AG08395 (cell line): ENCODE measurements at regions not wholly inside any gene's neighbourhood (a gene's known extent, or its start where the extent isn't known, plus 50 kb on each side); places are given as distances from the start of the nearest gene placed in this dataset.
"Not testable (repeated sequence)": the region's sequence is repeated elsewhere in the genome, so short reads cannot be mapped to it uniquely, and the experiment has no call there.

Source experiments
- DNase-seq: peaks from one replicate; pipeline ENCODE4 v3.0.0; 2012; ENCODE audit warnings: mixed read lengths, low spot score

DNA sequence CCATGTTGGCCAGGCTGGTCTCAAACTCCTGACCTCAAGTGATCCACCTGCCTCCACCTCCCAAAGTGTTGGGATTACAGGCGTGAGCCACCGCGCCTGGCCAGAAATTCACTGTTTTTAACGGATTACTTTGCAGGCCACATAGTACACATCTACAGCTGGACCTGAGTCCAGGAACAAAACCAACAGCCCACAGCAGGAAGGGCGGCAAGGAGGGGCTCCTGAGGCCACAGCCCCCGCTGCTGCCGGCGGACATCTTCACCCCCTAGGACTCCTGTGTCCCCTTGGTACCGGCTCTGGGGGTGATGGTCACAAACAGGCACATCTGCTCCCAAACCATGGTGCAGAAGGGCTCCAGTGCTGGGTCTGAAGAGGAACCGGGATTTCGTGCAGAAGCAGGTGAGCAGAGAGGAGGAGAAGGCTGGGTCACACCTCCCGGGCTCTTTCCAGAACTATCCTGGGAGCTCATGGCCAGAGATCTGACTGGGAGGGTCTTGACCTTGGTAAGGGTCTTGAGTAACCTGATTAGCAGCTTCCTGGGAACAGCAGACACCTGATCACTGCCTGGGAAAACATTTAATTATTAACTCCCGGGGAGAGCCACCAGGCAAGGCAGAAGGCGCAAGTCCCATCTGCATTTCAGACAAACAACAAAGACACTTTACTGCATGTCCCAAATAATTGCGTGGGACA is 99.9 kb downstream of the SHANK2 start:
- not testable (repeated sequence) for DNase-seq

DNA sequence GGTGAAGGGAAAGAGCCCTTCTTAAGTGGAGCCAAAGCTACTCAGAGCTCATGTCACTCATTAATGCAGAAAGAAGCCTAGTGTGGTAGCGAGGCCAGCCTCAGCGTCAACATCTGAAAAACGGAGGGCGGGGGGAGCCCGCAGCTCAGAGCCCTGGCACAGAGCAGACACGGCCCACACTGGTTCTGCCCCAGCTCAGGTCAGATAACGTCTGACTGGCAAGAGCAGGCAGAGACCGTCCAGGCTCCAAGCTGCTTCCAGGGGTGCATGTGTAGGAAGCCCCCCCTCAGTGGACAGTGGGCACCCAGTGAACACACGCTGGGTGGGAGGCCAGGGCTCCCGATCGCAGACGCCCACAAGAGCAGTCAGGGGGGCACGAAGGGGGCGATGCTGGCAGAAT is 100.8 kb downstream of the SHANK2 start:
- no peak for DNase-seq

DNA sequence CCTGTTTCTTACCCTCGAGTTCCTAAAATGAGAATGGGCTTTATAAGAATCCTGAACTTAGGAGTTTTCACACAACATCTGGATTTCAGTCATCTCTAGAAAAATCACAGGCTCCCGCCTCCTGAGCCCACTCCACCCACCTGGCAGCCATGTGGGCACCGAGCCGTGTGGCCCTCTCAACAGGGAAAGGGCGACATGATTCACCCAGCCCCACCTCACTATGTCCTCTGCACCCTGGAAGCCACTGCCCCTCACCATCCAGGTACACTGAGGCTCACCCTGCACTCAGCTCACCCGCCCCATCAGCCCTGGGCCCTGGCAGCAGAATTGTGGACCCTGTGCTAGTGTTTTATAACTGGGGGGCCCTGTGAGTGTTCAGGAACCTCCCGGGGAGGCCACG is 101.5 kb downstream of the SHANK2 start:
- DNase-seq = no peak

DNA sequence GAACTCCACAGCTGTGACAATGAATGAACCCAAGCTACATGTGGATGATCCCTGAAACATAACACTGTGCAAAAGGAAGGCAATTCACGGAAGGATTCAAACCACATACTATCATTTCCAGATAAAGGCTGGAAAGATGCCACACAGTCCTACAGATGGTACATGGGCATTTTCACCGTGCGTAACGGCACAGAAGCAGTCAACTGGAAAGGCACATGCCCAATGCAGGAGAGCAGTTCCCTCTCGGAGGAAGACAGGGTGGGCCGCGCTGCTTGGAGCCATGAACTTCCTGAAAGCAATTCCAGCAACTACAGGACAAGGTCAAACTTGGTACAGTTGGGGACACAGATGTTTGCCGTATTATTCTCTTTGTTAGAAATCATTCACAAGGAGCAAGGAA is 103.7 kb downstream of the SHANK2 start:
- no peak for DNase-seq

DNA sequence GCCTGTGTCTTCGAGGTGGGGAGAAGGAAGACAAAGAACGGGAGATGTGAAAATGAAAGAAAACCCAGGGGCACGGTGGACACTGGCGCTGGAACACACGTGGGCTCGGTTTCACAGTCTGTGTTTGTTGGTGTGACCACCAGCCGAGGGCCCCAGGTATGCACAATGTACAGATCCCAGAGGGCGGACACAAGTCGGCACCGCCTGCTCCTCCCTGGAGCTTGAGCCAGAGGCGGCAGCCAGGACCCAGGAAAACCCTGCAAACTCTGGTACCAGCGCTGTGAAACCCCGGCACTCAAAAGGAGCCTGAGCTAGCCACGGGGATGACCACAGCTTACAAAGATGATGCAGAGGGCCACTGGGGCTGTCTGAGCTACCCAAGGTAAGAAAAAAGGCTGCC is 105.0 kb downstream of the SHANK2 start:
- DNase-seq = no peak

DNA sequence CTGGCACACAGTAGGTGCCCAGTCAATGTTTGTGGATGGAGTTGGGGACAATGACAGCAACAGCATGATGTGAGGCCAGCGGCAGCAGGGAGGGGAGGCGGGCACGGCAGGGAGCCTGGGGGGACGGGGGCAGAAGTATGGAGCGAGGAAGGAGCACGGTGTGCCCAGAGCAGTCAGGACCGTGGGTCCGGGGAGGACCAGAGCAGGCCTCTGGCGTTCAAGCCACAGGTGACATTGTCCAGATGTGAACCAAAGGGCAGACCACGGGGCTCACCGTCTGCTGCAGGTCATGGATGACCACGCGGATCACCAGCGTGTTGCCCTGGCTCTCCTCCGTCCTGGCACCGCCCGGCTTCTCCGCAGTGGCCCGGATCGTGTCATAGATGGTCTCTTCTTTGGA is 105.5 kb downstream of the SHANK2 start:
- no peak for DNase-seq

DNA sequence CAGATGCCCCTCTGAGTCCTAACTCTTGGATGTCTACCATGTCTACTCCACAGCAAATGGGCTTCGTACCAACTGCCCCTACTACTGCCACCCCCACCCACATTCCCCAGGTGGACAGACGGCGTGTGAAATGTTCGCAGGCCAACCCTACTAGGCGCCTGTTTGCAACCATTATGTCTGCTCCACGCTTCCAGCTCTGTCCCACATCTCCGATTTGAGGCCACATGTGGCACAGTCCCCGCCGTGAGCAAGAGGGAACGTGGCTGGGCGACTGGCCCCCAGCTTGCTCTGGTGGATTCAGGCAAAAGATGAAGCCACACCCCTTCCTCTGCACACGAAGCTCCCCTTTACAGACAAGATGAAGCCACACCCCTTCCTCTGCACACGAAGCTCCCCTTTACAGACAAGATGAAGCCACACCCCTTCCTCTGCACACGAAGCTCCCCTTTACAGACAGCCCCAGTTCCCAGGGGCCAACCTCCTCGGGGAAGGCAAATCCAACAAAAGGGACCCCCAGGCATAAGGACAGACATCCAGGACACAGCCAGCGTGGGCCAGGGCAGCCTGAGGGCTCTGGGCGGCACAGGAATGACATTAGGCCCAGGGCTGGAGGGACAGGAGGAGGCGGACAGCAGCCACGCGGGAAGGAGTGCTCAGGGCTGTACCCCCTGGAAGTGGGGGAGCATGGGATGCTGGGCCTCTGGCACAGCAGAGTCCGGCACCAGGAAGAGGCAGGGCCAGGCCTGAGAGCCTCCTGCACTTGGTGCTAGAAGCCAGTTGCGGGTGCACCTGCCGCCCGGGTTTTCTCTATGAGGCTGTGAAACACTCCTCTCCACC is 106.2 kb downstream of the SHANK2 start:
- DNase-seq = no peak

DNA sequence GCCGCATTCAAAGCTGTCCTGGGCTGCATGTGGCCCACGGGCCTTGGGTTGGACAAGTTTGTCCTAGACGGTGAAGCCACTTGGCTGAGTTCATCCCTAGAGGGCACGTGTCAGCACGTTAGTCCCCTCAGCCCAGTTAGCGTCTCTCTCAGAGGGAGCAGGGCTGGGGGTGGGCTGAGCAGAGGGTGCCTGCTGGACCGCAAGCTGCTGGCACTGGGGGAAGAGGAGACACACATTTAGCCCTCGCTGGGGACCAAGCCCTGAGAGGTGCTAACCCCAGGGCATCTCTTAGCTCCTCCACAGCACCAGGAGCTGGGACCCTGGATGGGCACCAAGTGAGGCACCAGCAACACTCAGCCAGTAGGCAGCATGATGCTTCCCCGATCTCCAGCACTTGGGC is 107.0 kb downstream of the SHANK2 start:
- DNase-seq = no peak

DNA sequence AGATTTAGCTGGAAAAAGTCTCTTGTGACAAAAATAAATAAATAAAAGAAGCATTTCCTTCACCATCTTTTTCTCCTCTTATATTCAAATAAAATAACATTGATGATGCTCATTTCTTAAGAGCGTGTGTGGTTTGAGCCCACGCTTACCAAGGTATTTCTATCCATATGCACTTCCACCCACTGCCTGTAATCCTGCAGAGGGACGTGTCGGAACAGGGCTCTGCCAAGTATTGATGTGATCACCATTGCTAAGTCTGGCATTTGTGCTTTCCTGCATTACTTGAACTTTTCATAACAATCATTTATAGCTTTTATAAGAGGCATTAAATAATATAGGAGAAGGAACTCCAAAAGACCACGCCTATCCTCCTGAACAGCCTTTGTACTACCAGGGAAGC is 107.6 kb downstream of the SHANK2 start:
- DNase-seq = no peak

DNA sequence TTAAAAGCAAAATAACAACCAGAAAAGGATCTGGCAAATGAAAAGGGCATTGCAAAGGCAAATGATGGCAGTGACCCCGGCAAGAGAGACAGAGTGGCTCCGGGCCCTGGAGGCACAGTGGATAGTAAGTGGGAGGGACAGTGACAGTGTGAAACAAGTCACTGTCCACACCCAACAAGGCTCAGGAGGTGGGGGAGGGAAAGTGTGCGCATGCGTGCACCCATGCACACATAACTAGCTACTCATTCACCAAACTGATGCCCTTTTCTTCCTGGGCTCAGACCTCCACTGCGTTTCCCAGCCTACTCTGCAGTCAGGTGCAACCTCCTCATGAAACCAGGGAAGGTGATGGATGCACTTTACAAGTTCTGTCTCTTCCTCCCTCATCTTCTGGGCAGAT is 108.4 kb downstream of the SHANK2 start:
- DNase-seq = no peak

DNA sequence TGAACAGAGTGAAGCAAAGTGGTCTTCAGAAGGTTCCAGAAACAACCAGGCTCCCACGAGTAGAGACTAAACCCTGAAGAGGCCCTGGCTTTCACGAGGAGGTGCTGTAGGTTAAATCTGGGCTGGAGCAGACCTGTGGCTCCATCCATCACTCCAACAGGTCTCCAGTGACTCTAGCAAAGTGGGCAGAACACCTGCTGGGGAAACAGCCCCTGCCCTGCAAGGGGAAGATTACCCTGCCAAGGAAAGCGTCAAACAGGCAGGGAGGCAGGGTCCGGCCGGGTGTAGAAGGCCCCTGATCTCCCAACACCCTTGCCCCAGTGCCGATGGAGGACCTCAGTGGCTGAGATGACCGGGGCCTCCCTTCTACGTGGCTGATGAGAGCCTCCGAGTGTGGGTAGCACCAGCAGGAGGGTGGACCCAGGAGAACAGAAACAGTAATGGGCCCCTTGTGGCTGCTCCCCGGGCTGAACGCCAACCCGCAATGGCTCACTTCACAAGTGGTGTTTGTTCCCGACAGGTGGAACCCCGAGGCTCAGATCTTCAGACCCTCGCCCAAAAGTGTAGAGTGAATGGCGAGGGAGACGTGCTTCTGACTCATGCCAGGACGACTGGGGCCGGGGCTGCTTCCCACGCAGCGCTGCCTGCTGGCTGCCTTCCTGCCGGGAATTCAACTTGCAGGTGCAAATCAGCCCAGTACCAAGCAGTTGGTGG is 112.0 kb downstream of the SHANK2 start:
- DNase-seq = no peak

DNA sequence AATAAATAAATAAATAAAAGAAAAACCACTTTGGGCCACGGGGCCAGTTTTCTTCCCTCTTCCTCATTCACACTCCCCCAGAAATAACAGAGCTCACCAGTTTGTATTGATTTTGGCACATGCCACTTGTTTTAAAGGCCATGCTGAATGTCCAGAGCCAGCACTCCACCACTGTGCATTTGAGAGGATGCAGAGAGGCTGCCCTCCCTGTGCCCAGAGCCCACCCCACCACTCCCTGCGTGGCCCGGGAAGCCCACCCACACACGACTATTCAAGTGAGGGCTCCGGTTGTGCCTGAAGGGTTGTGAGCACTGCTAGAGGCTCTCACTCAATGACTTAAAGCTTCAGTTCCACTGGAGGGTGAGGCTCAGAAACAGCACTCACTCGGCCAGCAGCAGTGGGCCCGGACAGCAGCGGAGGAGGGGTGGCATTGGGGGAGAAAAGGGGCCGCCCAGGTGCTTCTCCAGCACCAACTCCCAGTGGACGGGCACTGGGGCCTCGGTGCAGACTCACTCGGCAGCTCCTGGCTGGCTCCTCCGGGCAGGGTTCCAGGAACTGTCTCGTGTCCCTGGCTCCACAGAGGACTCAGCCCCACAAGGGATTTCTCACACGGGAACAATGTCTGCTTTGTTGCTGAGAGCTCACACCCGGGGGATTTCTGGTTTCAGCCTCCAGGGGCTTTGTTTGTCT is 112.7 kb downstream of the SHANK2 start:
- DNase-seq = peak; percentile 9

DNA sequence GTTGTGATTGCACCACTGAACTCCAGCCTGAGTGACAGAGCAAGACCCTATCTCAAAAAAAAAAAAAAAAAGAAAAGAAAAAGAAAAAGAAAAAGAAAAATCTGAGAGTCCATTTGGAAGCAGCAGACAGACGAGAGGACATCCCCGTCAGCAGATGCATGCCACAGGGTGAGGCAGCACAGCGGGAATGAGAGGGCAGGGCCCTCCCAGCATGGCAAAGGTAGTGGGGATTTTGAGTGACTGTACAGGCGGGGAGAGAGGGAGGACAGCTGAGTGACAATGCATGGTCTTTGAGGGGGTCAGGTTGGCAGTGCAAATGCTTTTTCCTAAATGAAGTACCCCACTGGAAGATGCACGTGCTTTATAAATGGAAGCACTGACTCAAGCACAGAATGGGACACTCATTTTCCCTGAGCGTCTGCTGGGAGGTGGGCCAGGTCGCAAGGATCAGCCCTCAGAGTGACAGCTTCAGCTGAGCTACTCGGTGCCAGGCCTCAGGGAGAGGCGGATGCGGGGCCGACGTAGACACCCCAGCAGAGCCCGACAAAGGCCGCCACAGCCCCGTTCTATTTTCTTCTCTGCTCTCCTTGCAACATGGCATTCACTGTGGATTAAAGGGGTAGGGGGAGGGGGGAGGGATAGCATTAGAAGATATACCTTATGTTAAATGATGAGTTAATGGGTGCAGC is 113.5 kb downstream of the SHANK2 start:
- DNase-seq = no peak

DNA sequence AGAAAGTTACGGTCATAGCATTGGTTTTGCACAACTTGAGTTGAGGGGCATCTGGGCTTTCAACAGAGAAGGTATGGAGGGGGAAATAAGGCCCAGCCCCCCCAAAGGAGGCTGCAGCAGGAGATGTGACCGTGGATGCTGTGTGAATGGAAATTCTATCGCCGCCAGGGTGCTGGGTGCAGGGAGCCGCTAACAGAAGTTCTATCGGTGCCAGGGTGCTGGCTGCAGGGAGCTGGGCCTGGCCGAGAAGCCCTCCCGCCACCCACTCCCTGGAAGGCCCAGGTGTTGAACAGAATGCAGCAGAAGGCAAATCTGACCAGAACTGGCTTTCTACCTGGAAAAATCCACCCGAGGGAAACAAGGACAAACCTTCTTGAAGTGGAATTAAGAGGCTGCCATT is 115.0 kb downstream of the SHANK2 start:
- no peak for DNase-seq

DNA sequence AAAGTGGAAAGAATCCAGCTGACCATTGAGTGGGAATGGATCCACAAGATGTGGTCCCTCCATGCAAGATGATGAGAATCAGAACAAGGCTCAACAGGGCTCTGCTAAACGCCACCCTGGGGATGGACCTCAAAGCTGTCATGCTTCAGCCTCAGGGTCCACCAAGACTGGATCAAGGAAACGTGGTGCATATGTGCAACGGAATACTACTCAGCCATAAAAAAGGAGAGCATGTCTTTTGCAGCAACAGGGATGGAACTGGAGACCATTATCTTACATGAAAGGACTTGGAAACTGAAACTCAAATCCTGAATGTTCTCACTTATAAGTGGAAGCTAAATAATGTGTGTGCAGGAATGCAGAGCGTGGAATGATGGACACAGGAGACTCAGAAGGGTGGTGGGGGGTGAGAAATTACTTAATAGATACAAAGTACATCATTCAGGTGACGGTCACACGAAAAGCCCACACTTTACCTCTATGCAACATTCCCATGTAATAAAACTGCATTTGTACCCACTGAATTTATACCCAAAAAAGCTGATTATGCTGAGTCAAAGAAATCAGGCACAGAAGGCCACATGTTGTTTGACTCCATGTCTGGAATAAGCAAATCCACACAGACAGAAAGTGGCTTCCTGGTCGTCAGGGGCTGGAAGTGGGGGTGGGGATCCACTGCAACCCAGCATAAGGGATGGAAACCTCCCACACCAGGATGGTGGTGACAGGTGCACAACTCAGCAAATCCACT is 116.1 kb downstream of the SHANK2 start:
- no peak for DNase-seq

DNA sequence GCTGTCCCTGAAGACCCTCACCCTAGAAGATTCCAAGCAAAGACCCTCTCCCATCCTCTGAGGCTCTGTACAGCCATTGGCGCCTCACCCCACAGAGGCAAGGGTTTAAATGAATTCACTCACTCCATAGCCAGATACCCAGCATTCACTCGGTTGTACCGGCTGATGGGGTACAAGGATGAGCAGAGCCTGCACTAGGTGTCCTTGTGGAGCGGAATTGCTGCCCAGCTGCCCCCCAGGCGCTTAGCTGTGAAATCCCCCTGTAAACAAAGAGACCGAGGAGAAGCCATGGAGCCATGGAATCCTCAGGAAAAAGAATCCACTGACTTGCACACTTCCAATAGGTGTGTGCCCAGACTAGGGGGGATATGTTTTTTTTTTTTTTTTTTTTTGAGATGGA is 117.3 kb downstream of the SHANK2 start:
- no peak for DNase-seq

DNA sequence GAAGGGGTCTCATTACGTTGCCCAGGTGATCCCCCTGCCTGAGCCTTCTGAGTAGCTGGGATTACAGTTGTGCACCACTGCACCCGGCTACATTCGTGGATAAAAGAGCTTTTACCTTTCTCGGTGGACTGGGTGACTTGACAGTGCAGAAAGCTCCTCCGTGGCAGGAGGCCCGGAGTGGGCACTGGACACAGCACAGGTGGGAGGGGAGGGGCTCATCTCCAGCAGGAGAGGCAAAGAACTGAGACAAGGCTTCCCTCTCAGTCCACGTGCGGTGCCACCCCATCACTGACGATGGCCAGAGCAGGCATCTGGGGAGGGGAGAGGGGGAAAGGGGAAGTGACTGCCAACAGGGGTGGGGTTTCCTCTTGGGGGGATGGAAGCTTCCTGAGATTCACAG is 118.4 kb downstream of the SHANK2 start:
- DNase-seq = no peak

DNA sequence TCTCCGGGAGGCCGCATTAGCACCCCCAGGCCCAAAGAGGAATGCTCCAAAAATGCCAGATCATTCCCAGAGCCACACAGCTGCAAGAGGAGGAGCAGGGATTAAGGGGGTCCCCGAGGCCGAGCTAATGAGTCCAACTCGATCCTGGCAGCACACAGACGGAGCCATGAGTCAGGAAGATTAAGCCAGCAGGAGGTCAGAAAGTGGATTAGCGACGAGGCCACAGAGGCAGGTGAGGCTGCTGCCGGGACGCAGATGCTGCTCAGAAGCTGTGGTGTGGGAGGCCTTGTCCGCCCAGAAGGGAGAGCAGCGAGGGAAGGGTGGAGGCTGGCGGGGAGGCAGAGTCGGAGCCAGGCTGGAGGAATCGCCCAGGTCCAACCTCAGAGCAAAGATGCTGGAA is 120.5 kb downstream of the SHANK2 start:
- no peak for DNase-seq

DNA sequence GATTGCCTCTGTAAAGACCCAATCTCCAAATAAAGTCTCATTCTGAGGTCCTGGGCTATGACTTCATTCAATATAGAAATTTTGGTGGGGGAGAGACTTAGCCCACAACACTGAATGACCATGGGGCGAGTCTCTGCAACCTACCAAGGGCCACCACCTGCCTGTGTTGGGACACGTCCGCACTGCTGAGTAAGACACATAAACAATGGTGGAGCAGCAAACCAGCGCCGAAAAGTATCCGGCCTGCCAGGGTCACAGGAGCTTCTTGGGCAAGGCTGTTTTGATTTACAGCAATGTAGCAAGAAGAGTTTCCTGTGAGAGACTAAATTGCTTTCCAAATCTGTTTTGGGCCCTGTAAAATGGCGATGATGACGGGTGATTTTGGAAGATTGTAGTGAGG is 122.3 kb downstream of the SHANK2 start:
- DNase-seq = no peak

DNA sequence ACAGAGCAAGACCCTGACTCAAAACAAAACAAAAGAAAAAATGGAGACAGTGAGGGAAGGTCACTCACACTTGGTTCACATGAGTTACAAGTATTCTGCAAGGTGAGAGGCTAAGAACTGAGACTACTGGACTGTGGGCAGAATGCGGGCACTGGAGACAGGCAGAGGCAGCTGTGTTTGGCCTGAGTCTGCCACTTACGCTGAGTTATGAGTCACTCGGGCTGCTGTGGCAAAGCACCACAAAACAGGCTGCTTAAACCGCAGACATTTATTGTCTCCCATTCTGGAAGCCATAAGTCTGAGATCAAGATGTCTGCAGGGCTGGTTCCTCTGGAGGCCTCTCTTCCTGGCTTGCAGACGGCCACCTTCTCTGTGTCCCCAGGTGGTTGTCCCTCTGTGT is 122.8 kb downstream of the SHANK2 start:
- DNase-seq = peak; percentile 48

DNA sequence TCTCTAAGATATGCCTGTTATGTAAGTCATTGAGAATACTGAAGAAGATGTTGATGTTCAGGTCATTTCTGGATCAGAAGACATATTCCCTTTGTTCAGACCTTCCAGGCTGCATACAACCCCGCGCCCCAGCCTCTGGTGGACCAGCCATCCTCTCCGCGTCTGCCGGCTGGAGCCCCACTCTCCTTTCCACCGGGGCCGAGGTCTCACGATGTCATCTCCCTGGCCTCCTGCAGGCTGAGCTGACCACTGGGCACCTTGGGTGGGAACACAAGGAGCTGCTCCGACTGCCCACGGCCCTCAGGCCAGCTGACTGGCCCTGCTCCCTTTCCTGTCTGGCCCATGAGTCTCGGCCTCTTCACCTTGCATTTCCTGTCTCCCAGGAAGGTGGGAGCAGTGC is 124.6 kb downstream of the SHANK2 start:
- no peak for DNase-seq
